Testis (tissue), 2 donors: ENCODE measurements at regions not wholly inside any gene's neighbourhood (a gene's known extent, or its start where the extent isn't known, plus 50 kb on each side); places are given as distances from the start of the nearest gene placed in this dataset.

Source experiments
- POLR2A ChIP-seq: fragments of 450-650 bp; IDR thresholded peaks from one replicate; pipeline ENCODE4 v1.6.1; 2017; ENCODE audit warnings: antibody characterized with exemption, mild to moderate bottlenecking, moderate library complexity
- TF ChIP-seq, protein P1 (sequence below), 3 experiments: fragments of 450-650 bp in 2 of 3; fragments of 200-600 bp in 1 of 3; sonication (generic) in 1 of 3; IDR thresholded peaks; one replicate each; pipeline ENCODE4 v1.5.1; 2016 to 2019; ENCODE audit warnings: antibody characterized with exemption in 3 of 3, mild to moderate bottlenecking in 2 of 3, moderate library complexity in 1 of 3

DNA sequence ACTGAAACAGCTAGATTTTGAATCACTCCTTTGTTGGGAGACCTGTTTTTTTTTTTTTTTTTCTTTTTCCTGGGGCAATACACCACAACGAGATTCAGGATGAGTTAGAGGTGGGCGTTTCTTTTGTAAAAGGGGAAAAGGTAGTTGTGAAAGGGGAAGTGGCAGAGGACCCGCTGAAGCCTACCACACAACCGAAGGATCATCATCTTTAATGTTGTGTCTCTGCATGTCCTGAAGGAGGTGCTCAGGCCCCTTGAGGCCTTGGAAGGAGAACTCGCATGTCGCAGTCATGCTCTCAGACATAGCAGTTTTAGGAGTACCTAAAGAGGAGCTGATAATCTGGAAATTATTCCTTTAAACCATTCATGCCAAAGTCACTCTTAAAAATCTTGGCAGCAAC lies 137.9 kb upstream of the LRIG1 start:
- TF ChIP-seq, protein P1, sequence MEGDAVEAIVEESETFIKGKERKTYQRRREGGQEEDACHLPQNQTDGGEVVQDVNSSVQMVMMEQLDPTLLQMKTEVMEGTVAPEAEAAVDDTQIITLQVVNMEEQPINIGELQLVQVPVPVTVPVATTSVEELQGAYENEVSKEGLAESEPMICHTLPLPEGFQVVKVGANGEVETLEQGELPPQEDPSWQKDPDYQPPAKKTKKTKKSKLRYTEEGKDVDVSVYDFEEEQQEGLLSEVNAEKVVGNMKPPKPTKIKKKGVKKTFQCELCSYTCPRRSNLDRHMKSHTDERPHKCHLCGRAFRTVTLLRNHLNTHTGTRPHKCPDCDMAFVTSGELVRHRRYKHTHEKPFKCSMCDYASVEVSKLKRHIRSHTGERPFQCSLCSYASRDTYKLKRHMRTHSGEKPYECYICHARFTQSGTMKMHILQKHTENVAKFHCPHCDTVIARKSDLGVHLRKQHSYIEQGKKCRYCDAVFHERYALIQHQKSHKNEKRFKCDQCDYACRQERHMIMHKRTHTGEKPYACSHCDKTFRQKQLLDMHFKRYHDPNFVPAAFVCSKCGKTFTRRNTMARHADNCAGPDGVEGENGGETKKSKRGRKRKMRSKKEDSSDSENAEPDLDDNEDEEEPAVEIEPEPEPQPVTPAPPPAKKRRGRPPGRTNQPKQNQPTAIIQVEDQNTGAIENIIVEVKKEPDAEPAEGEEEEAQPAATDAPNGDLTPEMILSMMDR (IDR thresholded peaks at IDR 0.05) = no peak
- no peak for TF ChIP-seq POLR2A
